Right lobe of liver (tissue), 6 donors: ENCODE measurements at regions not wholly inside any gene's neighbourhood (a gene's known extent, or its start where the extent isn't known, plus 50 kb on each side); places are given as distances from the start of the nearest gene placed in this dataset.

Source experiments
- ATAC-seq, 4 donors: fragments of 200-7000 bp; cut with Tn5 transposase; one replicate each; pipeline ENCODE4 v1.9.1; 2020; ENCODE audit warnings: mild to moderate bottlenecking in 4 of 4, moderate library complexity in 4 of 4
- DNase-seq, 3 donors: peaks; one replicate each; pipeline ENCODE4 v3.0.0-alpha.2; 2020
- H3K27ac ChIP-seq, 3 donors: fragments of 200-600 bp; one replicate each; pipeline ENCODE4 v1.8.0; 2022
- H3K27me3 ChIP-seq, 2 donors: fragments of 200-600 bp; one replicate each; pipeline ENCODE4 v1.8.0; 2022
- H3K36me3 ChIP-seq, 4 donors: fragments of 200-600 bp; sonication (generic) in 1 of 4; one replicate each; pipeline versions ENCODE4 v1.5.1 to v1.8.0; 2017 to 2022; ENCODE audit warnings: control low read depth in 1 of 4
- H3K4me1 ChIP-seq, 4 donors: fragments of 200-600 bp; sonication (generic) in 1 of 4; one replicate each; pipeline versions ENCODE4 v1.5.1 to v1.8.0; 2017 to 2022; ENCODE audit warnings: control low read depth in 1 of 4
- H3K4me3 ChIP-seq, 3 donors: fragments of 200-600 bp; one replicate each; pipeline ENCODE4 v1.8.0; 2022
- H3K9me3 ChIP-seq, 4 donors: fragments of 200-600 bp; sonication (generic) in 1 of 4; one replicate each; pipeline versions ENCODE4 v1.5.1 to v1.8.0; 2017 to 2022; ENCODE audit warnings: control low read depth in 1 of 4
- POLR2A ChIP-seq: fragments of 450-650 bp; IDR thresholded peaks from one replicate; pipeline ENCODE4 v1.6.1; 2017; ENCODE audit warnings: antibody characterized with exemption, mild to moderate bottlenecking
- WGBS: methylation state at CpG from one replicate; pipeline ENCODE4 v1.1.6; 2018; ENCODE audit warnings: low coverage, low lambda C conversion rate; ENCODE audit not compliant: insufficient coverage; ENCODE audit errors: missing lambda C conversion rate; 5-methylcytosine and 5-hydroxymethylcytosine counted together
- intact Hi-C, 2 donors: fragments of 100-400 bp; cut with DNase I; formaldehyde crosslinking; loops; one replicate each; pipeline versions ENCODE4 v1.11.2 to v1.14.1; 2022
- TF ChIP-seq, protein P1 (sequence below), 4 donors: fragments of 200-600 bp in 3 of 4; fragments of 450-650 bp in 1 of 4; IDR thresholded peaks; one replicate each; pipeline versions ENCODE4 v1.5.1 to v1.8.0; 2016 to 2022; ENCODE audit warnings: antibody characterized with exemption in 4 of 4, mild to moderate bottlenecking in 2 of 4
- donor health status: DM: no; HTN: yes; CAD: no.
- donor health status: DM: no; HTN: no; CAD: no.
- donor health status: DM: no; HTN: no; CAD: no.
- donor health status: DM: no; HTN: yes; CAD: no.
- donor health status: DM: no; HTN: yes; CAD: no.

DNA sequence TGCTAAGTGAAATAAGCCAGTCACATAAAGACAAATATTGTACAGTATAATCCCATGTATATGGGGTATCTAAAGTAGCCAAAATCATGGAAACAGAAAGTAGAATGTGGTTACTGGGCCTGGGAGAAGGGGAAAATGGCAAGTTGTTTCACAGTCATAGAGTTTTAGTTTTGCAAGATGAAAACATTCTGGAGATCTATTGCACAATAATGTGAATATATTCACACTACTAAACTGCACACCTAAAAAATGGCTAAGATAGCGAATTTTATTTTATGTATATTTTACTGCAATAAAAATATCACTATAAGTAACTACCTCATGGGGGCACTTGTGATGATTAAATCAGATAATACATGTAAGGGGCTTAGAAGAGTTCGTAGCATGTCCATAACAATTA is 72.0 kb upstream of the ARHGAP32 start:
- intact Hi-C loops: no loop called here
- no peaks in the 10 kb centered on the region for H3K27me3 ChIP-seq
- ATAC-seq (no peak), DNase-seq (no peak)
- no peak overlapping the region for H3K27ac ChIP-seq
- H3K4me3 ChIP-seq: no peak overlapping the region
- 83% methylated on average over 2 of the region's 2 CpGs for WGBS
- no peaks in the 10 kb centered on the region for H3K36me3 ChIP-seq
- no peak for TF ChIP-seq POLR2A
- TF ChIP-seq, protein P1, sequence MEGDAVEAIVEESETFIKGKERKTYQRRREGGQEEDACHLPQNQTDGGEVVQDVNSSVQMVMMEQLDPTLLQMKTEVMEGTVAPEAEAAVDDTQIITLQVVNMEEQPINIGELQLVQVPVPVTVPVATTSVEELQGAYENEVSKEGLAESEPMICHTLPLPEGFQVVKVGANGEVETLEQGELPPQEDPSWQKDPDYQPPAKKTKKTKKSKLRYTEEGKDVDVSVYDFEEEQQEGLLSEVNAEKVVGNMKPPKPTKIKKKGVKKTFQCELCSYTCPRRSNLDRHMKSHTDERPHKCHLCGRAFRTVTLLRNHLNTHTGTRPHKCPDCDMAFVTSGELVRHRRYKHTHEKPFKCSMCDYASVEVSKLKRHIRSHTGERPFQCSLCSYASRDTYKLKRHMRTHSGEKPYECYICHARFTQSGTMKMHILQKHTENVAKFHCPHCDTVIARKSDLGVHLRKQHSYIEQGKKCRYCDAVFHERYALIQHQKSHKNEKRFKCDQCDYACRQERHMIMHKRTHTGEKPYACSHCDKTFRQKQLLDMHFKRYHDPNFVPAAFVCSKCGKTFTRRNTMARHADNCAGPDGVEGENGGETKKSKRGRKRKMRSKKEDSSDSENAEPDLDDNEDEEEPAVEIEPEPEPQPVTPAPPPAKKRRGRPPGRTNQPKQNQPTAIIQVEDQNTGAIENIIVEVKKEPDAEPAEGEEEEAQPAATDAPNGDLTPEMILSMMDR (IDR thresholded peaks at IDR 0.05): no peak
- H3K4me1 ChIP-seq: peaks cover 0 to 24% (median 7%) of the 10 kb centered on the region in 4 donors
- no peaks in the 10 kb centered on the region for H3K9me3 ChIP-seq

DNA sequence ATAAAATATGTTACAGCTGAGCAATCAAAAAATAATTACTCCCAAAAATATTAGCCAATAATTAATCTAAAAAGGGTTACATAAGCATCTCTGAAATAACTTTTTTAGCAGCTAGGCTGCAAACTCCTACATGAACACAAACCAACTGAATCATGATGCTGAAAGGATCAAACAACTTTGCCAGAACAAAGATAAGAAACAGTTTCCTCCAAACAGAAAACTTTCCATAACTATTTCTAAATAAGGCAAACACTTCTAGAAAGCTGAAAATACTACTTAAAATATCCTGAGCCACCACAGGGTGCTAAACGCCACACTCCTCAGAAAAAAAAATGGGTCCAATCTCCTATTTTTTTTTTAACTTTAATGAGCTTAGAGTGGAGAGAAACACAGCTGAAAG is 68.6 kb upstream of the ARHGAP32 start:
- H3K4me1 ChIP-seq: peaks cover 0 to 27% (median 12%) of the 10 kb centered on the region in 4 donors
- H3K36me3 ChIP-seq: no peaks in the 10 kb centered on the region
- intact Hi-C loops: no loop called here
- no peak overlapping the region for H3K27ac ChIP-seq
- no peaks in the 10 kb centered on the region for H3K27me3 ChIP-seq
- no peak for ATAC-seq
- WGBS: 58% methylated on average over 1 of the region's 1 CpG
- H3K4me3 ChIP-seq: no peak overlapping the region
- H3K9me3 ChIP-seq: no peaks in the 10 kb centered on the region
- TF ChIP-seq, protein P1 (IDR thresholded peaks at IDR 0.05): no peak
- no peak for DNase-seq

DNA sequence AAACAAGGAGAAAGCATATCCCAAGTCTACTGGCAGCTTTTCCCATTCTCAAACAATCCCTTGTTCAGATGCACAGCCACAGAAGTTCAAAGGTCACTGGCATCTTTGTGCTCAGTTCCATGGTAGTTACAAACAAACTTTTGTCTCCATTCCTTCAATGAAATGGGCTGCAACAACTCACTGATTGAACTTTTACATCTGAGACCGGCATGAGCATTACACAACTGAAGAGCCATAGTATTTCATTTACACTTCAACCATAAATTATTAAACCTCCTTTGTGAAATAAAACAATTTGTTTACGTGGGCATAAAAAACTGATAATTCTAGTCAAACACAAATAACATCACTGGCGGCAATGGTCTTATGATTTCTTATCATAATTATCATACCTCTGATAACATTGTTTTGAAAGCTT is 67.8 kb upstream of the ARHGAP32 start:
- ATAC-seq (peak; percentile 52 to 93 (median 70)), DNase-seq (no peak)
- intact Hi-C loops: no loop called here

DNA sequence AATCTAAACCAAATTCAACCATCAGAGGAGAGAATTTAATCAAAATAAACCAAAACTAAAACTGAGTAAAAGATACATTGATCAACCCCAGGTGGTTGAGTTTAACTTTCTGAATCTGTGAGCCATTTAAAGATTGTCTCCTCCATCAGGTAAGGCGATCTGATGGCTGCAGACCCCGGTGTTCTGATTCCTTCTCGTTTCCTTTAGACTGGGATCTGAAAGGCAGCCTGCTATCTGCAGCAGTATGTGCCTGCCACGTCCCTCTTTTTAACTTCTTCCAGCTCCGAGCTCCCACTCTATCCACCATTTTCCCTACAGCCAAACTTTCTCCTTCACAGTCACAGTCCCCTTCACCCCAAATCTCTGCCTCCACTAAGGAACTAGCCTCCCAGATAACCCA is 66.1 kb upstream of the ARHGAP32 start:
- Histone ChIP-seq H3K9me3 (no peaks in the 10 kb centered on the region), H3K4me3 (no peak overlapping the region), H3K27ac (no peak overlapping the region), H3K36me3 (no peaks in the 10 kb centered on the region), H3K27me3 (no peaks in the 10 kb centered on the region), H3K4me1 (peaks cover 0 to 27% (median 12%) of the 10 kb centered on the region in 4 donors)
- ATAC-seq (no peak), DNase-seq (no peak)
- 66% methylated on average over 5 of the region's 5 CpGs for WGBS
- TF ChIP-seq, protein P1 (IDR thresholded peaks at IDR 0.05): no peak
- no peak for TF ChIP-seq POLR2A
- intact Hi-C loops: no loop called here

More for the DNA sequence above, 67.8 kb upstream of the ARHGAP32 start:
- TF ChIP-seq, protein P1 (IDR thresholded peaks at IDR 0.05): no peak
- no peak for TF ChIP-seq POLR2A
- Histone ChIP-seq H3K4me3 (no peak overlapping the region), H3K4me1 (peaks cover 0 to 27% (median 12%) of the 10 kb centered on the region in 4 donors), H3K27ac (no peak overlapping the region), H3K36me3 (no peaks in the 10 kb centered on the region), H3K9me3 (no peaks in the 10 kb centered on the region), H3K27me3 (no peaks in the 10 kb centered on the region)
- 33% methylated on average over 3 of the region's 3 CpGs for WGBS

DNA sequence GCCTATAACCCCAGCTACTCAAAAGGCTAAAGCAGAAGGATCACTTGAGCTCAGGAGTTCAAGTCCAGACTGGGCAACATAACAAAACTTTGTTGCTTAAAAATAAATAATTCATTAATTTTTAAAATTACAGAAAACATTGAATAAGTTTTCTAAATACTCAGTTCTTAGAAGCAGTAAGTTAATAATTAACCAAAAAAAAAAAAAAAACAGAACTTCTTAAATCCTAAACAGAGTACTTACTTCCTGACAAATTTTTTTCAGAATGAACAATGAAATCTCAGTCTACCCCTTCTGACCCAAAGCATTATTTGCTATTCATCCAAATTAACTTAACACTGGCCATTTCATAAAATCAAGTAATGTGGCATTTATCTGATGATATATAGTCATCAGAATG is 65.4 kb upstream of the ARHGAP32 start:
- no peak overlapping the region for H3K27ac ChIP-seq
- DNase-seq (no peak), ATAC-seq (peak in 1 of 4 donors; percentile 18)
- no peaks in the 10 kb centered on the region for H3K36me3 ChIP-seq
- H3K27me3 ChIP-seq: no peaks in the 10 kb centered on the region
- intact Hi-C loops: no loop called here
- peaks cover 0 to 27% (median 12%) of the 10 kb centered on the region in 4 donors for H3K4me1 ChIP-seq
- TF ChIP-seq, protein P1 (IDR thresholded peaks at IDR 0.05): no peak
- TF ChIP-seq POLR2A: no peak
- H3K9me3 ChIP-seq: no peaks in the 10 kb centered on the region
- no peak overlapping the region for H3K4me3 ChIP-seq
